ENCODE measurements at regions not wholly inside any gene's neighbourhood (a gene's known extent, or its start where the extent isn't known, plus 50 kb on each side); places are given as distances from the start of the nearest gene placed in this dataset.
"Not testable (repeated sequence)": the region's sequence is repeated elsewhere in the genome, so short reads cannot be mapped to it uniquely, and the experiment has no call there.

DNA sequence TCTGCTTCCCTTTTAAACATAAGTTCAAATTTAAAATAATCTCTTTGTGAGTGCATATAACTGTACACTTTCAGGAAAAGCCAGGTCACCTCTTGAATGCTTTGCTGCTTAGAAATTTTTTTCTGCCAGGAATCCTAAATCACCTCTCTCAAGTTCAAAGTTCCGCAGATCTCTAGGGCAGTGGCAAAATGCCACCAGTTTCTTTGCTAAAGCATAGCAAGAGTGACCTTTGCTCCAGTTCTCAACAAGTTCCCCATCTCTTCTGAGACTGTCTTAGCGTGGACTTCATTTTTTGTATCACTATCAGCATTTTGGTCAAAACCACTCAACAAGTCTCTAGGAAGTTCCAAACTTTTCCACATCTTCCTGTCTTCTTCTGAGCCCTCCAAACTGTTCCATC is 249.7 kb upstream of the COPS8 start:
- TF ChIP-seq, protein P1, sequence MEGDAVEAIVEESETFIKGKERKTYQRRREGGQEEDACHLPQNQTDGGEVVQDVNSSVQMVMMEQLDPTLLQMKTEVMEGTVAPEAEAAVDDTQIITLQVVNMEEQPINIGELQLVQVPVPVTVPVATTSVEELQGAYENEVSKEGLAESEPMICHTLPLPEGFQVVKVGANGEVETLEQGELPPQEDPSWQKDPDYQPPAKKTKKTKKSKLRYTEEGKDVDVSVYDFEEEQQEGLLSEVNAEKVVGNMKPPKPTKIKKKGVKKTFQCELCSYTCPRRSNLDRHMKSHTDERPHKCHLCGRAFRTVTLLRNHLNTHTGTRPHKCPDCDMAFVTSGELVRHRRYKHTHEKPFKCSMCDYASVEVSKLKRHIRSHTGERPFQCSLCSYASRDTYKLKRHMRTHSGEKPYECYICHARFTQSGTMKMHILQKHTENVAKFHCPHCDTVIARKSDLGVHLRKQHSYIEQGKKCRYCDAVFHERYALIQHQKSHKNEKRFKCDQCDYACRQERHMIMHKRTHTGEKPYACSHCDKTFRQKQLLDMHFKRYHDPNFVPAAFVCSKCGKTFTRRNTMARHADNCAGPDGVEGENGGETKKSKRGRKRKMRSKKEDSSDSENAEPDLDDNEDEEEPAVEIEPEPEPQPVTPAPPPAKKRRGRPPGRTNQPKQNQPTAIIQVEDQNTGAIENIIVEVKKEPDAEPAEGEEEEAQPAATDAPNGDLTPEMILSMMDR (IDR thresholded peaks at IDR 0.05): not testable (repeated sequence)
- TF ChIP-seq POLR2A (IDR thresholded peaks at IDR 0.05): not testable (repeated sequence)
